Testis (tissue), 2 donors: ENCODE measurements at regions not wholly inside any gene's neighbourhood (a gene's known extent, or its start where the extent isn't known, plus 50 kb on each side); places are given as distances from the start of the nearest gene placed in this dataset.
"Not testable (repeated sequence)": the region's sequence is repeated elsewhere in the genome, so short reads cannot be mapped to it uniquely, and the experiment has no call there.

ENCODE experiments used
- DNase-seq: peaks from one replicate; pipeline ENCODE4 v3.0.0-alpha.2; 2019
- H3K27ac ChIP-seq, 2 donors: fragments of 200-600 bp; sonication (generic); one replicate each; pipeline ENCODE4 v1.5.1; 2019
- H3K27me3 ChIP-seq: fragments of 200-600 bp; sonication (generic); one replicate; pipeline ENCODE4 v1.5.1; 2019
- H3K36me3 ChIP-seq: fragments of 200-600 bp; sonication (generic); one replicate; pipeline ENCODE4 v1.5.1; 2017; ENCODE audit warnings: low read depth; ENCODE audit errors: missing control alignments
- H3K4me1 ChIP-seq: fragments of 200-600 bp; sonication (generic); one replicate; pipeline ENCODE4 v1.5.1; 2019
- H3K4me3 ChIP-seq, 2 donors: fragments of 200-600 bp; sonication (generic); one replicate each; pipeline ENCODE4 v1.5.1; 2017 to 2019
- H3K9me3 ChIP-seq: fragments of 200-600 bp; sonication (generic); one replicate; pipeline ENCODE4 v1.5.1; 2017
- CTCF ChIP-seq, 3 experiments: fragments of 450-650 bp in 2 of 3; fragments of 200-600 bp in 1 of 3; sonication (generic) in 1 of 3; IDR thresholded peaks; one replicate each; pipeline ENCODE4 v1.5.1; 2016 to 2019; ENCODE audit warnings: antibody characterized with exemption in 3 of 3, mild to moderate bottlenecking in 2 of 3, moderate library complexity in 1 of 3
- WGBS, 2 donors: methylation state at CpG; one replicate each; pipeline ENCODE4 v1.1.5; 2018; 5-methylcytosine and 5-hydroxymethylcytosine counted together
- intact Hi-C: fragments of 100-400 bp; cut with DNase I; formaldehyde crosslinking; loops from one replicate; pipeline ENCODE4 v1.15.1; 2023; ENCODE audit warnings: low total_unique reads

GRCh38 chr16:15230432-15230831 lies 136.4 kb upstream of the RRN3 start:
- intact Hi-C loops, H3K4me3 ChIP-seq, H3K4me1 ChIP-seq, H3K27ac ChIP-seq, DNase-seq, H3K9me3 ChIP-seq, H3K27me3 ChIP-seq, H3K36me3 ChIP-seq: not testable (repeated sequence)
- WGBS, 2 donors, result no CpG with 5 or more reads among the region's 5 CpGs

- H3K36me3 ChIP-seq, H3K4me1 ChIP-seq, H3K4me3 ChIP-seq, H3K9me3 ChIP-seq, intact Hi-C loops, H3K27me3 ChIP-seq, H3K27ac ChIP-seq, DNase-seq: not testable (repeated sequence)
- 68 to 81% methylated on average over 2 of the region's 2 CpGs for WGBS, 2 donors
Observed at GRCh38 chr16:15229661-15230060, 135.6 kb upstream of the RRN3 start.

DNA sequence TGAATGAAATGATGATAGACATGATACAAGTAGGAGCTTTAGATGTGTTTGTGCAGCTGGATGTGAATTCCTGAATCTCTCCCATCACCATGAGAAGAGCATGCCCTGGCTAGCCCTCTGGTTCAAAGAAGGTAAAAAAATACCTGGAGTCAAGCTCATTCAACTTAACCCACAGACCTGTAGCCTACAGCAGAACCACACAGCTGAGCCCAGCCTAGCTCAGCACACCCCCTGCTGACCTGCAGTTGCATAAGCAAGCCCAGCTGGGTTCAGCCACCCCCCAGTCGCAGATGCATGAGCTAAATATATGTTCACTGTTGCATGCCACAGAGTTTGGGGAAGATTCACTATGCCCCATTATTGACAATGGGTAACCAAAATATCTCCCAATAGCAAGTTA lies 130.6 kb upstream of the RRN3 start:
- H3K27ac ChIP-seq, intact Hi-C loops, DNase-seq, H3K4me1 ChIP-seq, H3K36me3 ChIP-seq, H3K9me3 ChIP-seq, H3K27me3 ChIP-seq, H3K4me3 ChIP-seq: not testable (repeated sequence)
- WGBS, 2 donors, result no CpG with 5 or more reads among the region's 1 CpG

DNA sequence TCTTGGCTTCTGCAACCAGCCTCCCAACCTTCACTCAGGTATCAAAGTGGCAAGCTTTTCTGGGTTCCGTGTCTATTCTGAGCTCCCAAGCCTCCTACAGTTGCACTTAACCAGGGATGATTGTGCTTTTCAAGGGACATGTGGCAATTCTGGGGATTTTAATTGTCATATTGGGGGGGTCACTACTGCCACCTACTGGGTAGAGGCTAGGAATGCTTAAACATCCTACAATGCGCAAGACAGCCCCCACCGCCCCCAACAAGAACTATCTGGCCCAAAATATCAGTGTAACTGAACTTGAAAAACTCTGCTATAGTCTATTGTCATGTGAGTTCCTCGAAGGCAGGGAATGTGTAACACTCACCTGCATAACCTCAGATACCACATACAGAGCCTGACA lies 129.3 kb upstream of the RRN3 start:
- intact Hi-C loops, result not testable (repeated sequence)

GRCh38 chr16:15219679-15220615 lies 125.9 kb upstream of the RRN3 start:
- DNase-seq, H3K9me3 ChIP-seq, intact Hi-C loops, H3K27ac ChIP-seq, H3K4me1 ChIP-seq, H3K27me3 ChIP-seq, H3K36me3 ChIP-seq, H3K4me3 ChIP-seq: not testable (repeated sequence)
- 19 to 20% methylated on average over 8 to 9 of the region's 19 CpGs for WGBS, 2 donors
- TF ChIP-seq CTCF (IDR thresholded peaks at IDR 0.05), result peak in 2 of 3 experiments; percentile 17 to 74

More for the DNA sequence above, 129.3 kb upstream of the RRN3 start:
- not testable (repeated sequence) for H3K27me3 ChIP-seq, DNase-seq, H3K4me1 ChIP-seq, H3K9me3 ChIP-seq, H3K36me3 ChIP-seq, H3K27ac ChIP-seq, H3K4me3 ChIP-seq
- WGBS, 2 donors, result no CpG with 5 or more reads among the region's 4 CpGs

DNA sequence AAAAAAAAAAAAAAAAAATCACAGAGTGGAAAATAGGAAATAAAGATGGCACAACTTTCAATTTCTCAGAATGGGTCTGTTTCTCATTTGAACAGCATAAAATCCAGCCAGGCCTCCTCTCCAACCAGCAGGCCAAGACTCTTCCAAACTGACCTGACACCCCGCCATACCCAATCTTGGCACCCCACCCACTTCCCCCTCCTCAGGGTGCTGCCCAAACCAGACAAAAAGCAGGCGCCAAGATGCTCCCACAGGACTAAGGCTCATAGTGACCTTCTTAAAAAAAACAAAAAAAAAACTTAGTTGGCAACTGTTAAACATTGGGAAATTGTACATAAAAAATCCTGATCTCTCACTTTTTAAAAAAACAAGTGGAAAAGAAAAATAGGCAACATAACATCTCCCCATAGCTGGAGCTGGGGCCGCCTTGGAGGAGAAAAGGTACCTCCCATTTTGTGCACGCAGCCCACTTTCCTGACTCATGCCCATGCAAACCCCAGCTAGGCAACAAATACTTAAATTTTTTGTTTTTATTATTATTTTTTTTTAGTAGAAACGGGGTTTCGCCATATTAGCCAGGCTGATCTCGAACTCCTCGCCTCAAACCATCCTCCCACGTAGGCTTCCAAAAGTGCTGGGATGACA lies 124.9 kb upstream of the RRN3 start:
- H3K36me3 ChIP-seq, DNase-seq: not testable (repeated sequence)

GRCh38 chr16:15207202-15207981 lies 113.3 kb upstream of the RRN3 start:
- intact Hi-C loops, H3K36me3 ChIP-seq, DNase-seq: not testable (repeated sequence)

More for the DNA sequence above, 124.9 kb upstream of the RRN3 start:
- H3K27ac ChIP-seq, intact Hi-C loops, H3K4me3 ChIP-seq, H3K4me1 ChIP-seq, H3K27me3 ChIP-seq, H3K9me3 ChIP-seq: not testable (repeated sequence)
- 56 to 60% methylated on average over 1 to 8 of the region's 9 CpGs for WGBS, 2 donors

GRCh38 chr16:15206439-15206838 lies 112.4 kb upstream of the RRN3 start:
- intact Hi-C loops, H3K27me3 ChIP-seq: not testable (repeated sequence)

More at GRCh38 chr16:15207202-15207981, 113.3 kb upstream of the RRN3 start:
- not testable (repeated sequence) for H3K4me1 ChIP-seq, H3K9me3 ChIP-seq, H3K27me3 ChIP-seq, H3K4me3 ChIP-seq, H3K27ac ChIP-seq
- WGBS, 2 donors, result 84 to 100% methylated on average over 2 to 6 of the region's 10 CpGs

DNA sequence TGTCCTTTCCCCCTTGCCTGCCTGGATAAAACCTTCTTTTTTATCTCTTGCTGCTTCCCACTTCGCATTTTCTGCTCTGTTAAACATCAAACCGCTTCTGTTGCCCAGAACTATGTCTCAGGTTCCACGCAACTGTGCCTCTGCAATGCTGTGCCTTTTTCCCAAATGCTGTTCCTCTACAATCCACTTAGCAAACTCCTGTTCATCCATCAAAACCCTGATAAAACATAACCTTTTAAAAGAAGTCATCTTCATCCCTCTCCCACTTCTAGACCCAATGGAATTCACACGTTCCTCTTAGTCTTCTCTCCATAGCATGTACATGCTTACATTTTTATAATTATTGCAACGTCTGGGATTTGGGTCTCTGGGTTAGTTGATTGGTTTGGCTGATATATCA lies 111.9 kb upstream of the RRN3 start:
- intact Hi-C loops, H3K36me3 ChIP-seq, H3K4me1 ChIP-seq, H3K4me3 ChIP-seq, H3K27me3 ChIP-seq, H3K27ac ChIP-seq, DNase-seq, H3K9me3 ChIP-seq: not testable (repeated sequence)
- 91 to 92% methylated on average over 3 to 4 of the region's 5 CpGs for WGBS, 2 donors

More at GRCh38 chr16:15206439-15206838, 112.4 kb upstream of the RRN3 start:
- H3K4me1 ChIP-seq, H3K36me3 ChIP-seq, DNase-seq, H3K9me3 ChIP-seq, H3K4me3 ChIP-seq, H3K27ac ChIP-seq: not testable (repeated sequence)
- no CpG with 5 or more reads among the region's 9 CpGs for WGBS, 2 donors

DNA sequence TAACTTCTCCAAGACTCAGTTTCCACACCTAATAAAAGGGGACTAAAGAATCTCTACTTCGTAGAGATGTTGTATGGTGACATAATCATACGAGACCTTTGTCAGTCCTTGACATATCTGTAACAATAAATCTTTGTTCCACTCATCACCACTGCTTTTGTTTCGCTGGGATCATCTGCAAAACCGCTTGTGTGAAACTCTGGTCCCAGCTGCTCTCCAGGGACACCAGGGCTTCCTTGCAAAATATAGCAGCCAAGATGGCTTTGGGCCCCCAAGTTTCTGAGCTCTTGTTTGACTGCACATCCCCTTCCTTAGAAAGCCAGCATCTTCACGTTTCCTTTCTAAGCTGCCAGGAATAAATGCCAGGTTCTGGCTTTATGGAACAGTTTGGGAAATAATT lies 110.5 kb upstream of the RRN3 start:
- DNase-seq, H3K4me1 ChIP-seq, H3K9me3 ChIP-seq, intact Hi-C loops, H3K27me3 ChIP-seq, H3K4me3 ChIP-seq, H3K27ac ChIP-seq, H3K36me3 ChIP-seq: not testable (repeated sequence)
- 53% methylated on average over 4 of the region's 5 CpGs; no CpG with 5 or more reads in 1 of the 2 donors for whole genome bisulfite sequencing, 2 donors
